SK-N-SH (cell line): ENCODE measurements at regions not wholly inside any gene's neighbourhood (a gene's known extent, or its start where the extent isn't known, plus 50 kb on each side); places are given as distances from the start of the nearest gene placed in this dataset.

Experiments used
- ELF1 ChIP-seq: IDR thresholded peaks from 2 replicates; pipeline ENCODE4 v1.4.0; 2012
- FOXJ3 ChIP-seq: sonication (generic); formaldehyde crosslinking; IDR thresholded peaks from 2 replicates; pipeline ENCODE4 v1.5.1; 2020; ENCODE audit warnings: mild to moderate bottlenecking, missing genetic modification reagents
- GABPA ChIP-seq: IDR thresholded peaks from 2 replicates; pipeline ENCODE4 v1.4.0; 2012; ENCODE audit warnings: low read depth, mild to moderate bottlenecking
- JUND ChIP-seq: IDR thresholded peaks from 2 replicates; pipeline ENCODE4 v1.4.0; 2012
- MXI1 ChIP-seq: IDR thresholded peaks from 2 replicates; pipeline ENCODE4 v1.6.1; 2012; ENCODE audit warnings: mild to moderate bottlenecking, low read depth, low read length, improper control_type of control experiment
- POLR2AphosphoS5 ChIP-seq: IDR thresholded peaks from 2 replicates; pipeline ENCODE4 v1.6.1; 2012; ENCODE audit warnings: low read depth, low read length
- SMC3 ChIP-seq: IDR thresholded peaks from 2 replicates; pipeline ENCODE4 v1.6.1; 2012; ENCODE audit warnings: low read depth, low read length, improper control_type of control experiment
- TF ChIP-seq, protein P1 (sequence below): fragments of 200-600 bp; sonication (generic); IDR thresholded peaks from 2 replicates; pipeline ENCODE4 v1.6.1; 2017; ENCODE audit warnings: antibody characterized with exemption, mild to moderate bottlenecking, moderate library complexity
- TF ChIP-seq, protein P2 (sequence below): IDR thresholded peaks from 2 replicates; pipeline ENCODE4 v1.4.0; 2012; ENCODE audit warnings: low read depth, borderline replicate concordance
- TF ChIP-seq, protein P3 (sequence below): fragments of 150-350 bp; IDR thresholded peaks from 2 replicates; pipeline ENCODE4 v1.6.1; 2016; ENCODE audit warnings: mild to moderate bottlenecking, low read depth, low read length

DNA sequence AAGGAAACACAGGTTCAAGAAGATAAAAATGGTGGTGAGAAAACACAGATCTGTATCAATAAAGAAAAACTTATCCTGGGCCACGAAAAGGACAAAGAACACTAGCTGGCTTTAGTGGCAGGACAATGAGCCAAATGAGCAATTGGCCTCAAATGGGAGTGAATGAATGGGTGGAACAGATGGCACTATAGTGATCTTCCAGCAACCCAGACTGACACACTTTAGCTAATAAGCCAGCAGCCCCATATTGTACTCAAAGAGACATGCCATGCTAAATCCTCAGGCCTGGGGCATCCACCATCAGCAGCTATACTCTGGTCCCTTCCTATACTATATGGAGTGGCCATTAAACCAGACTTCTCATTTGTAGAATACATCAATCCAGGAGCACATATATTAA lies 60.0 kb upstream of the GADL1 start:
- no peak for TF ChIP-seq POLR2AphosphoS5
- TF ChIP-seq GABPA = no peak
- TF ChIP-seq SMC3 = no peak
- TF ChIP-seq, protein P1, sequence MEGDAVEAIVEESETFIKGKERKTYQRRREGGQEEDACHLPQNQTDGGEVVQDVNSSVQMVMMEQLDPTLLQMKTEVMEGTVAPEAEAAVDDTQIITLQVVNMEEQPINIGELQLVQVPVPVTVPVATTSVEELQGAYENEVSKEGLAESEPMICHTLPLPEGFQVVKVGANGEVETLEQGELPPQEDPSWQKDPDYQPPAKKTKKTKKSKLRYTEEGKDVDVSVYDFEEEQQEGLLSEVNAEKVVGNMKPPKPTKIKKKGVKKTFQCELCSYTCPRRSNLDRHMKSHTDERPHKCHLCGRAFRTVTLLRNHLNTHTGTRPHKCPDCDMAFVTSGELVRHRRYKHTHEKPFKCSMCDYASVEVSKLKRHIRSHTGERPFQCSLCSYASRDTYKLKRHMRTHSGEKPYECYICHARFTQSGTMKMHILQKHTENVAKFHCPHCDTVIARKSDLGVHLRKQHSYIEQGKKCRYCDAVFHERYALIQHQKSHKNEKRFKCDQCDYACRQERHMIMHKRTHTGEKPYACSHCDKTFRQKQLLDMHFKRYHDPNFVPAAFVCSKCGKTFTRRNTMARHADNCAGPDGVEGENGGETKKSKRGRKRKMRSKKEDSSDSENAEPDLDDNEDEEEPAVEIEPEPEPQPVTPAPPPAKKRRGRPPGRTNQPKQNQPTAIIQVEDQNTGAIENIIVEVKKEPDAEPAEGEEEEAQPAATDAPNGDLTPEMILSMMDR = no peak
- TF ChIP-seq, protein P2, sequence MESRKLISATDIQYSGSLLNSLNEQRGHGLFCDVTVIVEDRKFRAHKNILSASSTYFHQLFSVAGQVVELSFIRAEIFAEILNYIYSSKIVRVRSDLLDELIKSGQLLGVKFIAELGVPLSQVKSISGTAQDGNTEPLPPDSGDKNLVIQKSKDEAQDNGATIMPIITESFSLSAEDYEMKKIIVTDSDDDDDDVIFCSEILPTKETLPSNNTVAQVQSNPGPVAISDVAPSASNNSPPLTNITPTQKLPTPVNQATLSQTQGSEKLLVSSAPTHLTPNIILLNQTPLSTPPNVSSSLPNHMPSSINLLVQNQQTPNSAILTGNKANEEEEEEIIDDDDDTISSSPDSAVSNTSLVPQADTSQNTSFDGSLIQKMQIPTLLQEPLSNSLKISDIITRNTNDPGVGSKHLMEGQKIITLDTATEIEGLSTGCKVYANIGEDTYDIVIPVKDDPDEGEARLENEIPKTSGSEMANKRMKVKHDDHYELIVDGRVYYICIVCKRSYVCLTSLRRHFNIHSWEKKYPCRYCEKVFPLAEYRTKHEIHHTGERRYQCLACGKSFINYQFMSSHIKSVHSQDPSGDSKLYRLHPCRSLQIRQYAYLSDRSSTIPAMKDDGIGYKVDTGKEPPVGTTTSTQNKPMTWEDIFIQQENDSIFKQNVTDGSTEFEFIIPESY = no peak
- TF ChIP-seq, protein P3, sequence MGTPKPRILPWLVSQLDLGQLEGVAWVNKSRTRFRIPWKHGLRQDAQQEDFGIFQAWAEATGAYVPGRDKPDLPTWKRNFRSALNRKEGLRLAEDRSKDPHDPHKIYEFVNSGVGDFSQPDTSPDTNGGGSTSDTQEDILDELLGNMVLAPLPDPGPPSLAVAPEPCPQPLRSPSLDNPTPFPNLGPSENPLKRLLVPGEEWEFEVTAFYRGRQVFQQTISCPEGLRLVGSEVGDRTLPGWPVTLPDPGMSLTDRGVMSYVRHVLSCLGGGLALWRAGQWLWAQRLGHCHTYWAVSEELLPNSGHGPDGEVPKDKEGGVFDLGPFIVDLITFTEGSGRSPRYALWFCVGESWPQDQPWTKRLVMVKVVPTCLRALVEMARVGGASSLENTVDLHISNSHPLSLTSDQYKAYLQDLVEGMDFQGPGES = no peak
- TF ChIP-seq FOXJ3 = no peak
- TF ChIP-seq ELF1 = no peak
- TF ChIP-seq JUND = no peak
- TF ChIP-seq MXI1 = no peak
